GM12875 (cell line): ENCODE measurements at regions not wholly inside any gene's neighbourhood (a gene's known extent, or its start where the extent isn't known, plus 50 kb on each side); places are given as distances from the start of the nearest gene placed in this dataset.
"Not testable (repeated sequence)": the region's sequence is repeated elsewhere in the genome, so short reads cannot be mapped to it uniquely, and the experiment has no call there.

ENCODE experiments used
- H3K4me3 ChIP-seq: one replicate; pipeline ENCODE4 v1.5.1; 2011; ENCODE audit warnings: low read depth, low read length, control low read depth
- TF ChIP-seq, protein P1 (sequence below): IDR thresholded peaks from 2 replicates; pipeline ENCODE4 v1.5.1; 2011; ENCODE audit warnings: low read depth, mild to moderate bottlenecking, control low read depth, inconsistent platforms, low read length, moderate library complexity, borderline replicate concordance; ENCODE audit not compliant: insufficient read depth

DNA sequence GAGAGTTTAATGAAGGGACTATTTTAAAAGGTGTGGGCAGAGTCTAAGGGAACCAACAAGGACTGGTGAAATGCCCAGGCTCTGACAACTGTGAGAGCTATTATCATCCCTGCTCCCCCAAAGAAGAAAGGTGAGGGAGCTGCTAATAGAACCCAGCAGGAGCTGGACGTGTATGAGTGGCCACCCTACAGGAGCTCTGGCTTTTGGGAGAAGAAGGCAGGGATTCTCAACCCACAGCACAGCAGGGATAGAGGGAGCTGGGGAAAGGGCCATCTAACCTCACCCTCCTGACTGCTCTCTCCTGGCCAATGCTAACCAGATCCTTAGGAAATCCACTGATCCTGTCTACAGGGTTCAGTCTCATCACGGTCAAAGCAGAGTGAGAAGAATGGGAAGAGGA, 57.1 kb downstream of the GRIN2B start:
- TF ChIP-seq, protein P1, sequence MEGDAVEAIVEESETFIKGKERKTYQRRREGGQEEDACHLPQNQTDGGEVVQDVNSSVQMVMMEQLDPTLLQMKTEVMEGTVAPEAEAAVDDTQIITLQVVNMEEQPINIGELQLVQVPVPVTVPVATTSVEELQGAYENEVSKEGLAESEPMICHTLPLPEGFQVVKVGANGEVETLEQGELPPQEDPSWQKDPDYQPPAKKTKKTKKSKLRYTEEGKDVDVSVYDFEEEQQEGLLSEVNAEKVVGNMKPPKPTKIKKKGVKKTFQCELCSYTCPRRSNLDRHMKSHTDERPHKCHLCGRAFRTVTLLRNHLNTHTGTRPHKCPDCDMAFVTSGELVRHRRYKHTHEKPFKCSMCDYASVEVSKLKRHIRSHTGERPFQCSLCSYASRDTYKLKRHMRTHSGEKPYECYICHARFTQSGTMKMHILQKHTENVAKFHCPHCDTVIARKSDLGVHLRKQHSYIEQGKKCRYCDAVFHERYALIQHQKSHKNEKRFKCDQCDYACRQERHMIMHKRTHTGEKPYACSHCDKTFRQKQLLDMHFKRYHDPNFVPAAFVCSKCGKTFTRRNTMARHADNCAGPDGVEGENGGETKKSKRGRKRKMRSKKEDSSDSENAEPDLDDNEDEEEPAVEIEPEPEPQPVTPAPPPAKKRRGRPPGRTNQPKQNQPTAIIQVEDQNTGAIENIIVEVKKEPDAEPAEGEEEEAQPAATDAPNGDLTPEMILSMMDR = no peak
- no peak overlapping the region for H3K4me3 ChIP-seq

DNA sequence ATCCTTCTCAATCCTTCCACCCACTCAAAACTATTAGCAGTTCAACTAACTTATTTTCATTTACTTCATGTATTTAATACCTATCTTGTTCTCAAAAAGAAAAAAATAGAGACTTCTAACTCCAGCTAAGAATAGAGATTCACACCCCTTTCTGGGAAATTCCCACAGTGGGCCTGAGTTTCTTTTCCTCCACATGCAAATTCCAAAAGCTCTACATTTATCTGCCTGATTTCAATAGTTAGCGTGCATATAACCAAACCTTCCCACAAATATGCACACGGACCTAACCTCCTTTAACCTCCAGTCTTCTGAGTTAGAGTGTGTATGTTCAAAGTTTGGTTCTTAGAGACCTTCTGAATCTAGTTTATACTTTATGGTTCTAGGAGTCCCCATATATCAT, 62.5 kb downstream of the GRIN2B start:
- TF ChIP-seq, protein P1 = no peak
- H3K4me3 ChIP-seq = no peak overlapping the region

DNA sequence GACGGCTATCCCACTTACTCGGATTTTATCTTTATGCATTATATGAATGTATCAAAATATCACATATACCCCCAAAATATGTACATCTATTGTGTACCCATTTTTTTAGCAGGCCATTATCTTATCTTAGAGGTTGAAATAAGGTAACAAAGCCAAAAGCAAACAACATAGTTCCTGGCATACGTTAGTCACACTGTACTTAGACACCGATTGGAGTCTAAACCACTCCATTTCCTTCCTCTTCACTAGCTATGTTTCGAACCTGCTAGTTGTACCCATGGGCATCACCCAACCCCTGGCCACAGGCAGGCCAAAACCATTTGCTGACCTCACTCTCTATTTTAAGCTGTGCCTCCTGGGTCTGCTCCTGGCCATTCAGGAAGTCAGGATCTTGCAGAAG, 66.3 kb downstream of the GRIN2B start:
- TF ChIP-seq, protein P1 = no peak
- H3K4me3 ChIP-seq = no peak overlapping the region

DNA sequence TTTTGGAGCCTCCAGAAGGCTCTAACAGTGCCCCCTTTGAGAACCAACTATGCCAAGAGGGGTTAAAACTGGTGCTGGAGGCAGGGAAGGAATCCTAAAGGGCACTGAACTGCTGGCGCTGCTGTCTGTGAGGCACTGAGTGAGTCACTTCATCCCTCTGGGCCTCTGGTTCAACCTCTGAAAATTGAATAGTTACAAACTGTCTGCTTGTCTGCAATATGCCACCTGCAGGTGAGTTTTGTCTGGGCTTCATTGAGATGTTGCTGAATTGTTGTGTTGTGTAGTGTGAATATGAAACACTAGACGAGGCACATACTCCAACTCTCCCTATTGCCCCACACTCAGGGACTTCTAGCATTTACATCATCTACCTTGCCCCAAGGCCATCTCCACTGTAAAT, 68.0 kb downstream of the GRIN2B start:
- TF ChIP-seq, protein P1 = no peak
- no peak overlapping the region for H3K4me3 ChIP-seq

DNA sequence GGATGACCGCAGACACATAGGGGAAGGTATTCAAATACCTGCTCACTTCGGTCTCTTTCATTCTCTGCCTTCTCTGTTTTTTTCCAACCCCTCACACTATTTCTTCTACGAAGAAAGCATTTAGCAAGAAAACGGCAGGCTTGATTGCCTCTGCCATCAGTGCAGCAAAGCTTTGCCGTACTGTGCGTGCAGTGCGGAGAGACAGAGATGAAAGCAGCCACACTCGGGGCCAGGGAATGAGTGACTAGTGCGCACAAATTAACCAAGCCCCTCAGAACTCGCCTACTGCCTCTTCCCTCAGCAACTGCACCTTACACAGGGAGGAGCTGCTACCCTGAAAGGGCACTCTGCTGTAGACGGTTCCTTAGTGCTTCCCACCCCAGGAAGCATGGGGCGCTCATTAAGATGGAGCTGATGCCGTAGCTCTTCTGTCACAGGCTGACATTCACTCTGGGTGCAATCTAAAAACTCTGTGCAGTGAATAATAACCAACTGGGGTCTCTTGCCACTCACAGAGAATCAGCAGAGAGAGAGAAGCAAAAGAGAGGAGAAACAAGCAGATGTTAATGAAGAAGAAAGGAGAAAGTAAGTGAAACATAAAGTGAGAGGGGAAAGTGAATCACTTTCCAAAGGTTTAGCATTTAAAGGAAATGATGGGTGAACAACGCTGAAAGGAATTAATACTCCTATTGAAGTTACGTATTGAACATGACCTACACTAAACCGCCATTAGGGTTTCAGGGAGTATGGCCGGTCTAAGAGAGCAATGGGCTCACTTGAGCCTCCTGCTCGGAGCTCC, 69.4 kb downstream of the GRIN2B start:
- H3K4me3 ChIP-seq = no peak overlapping the region
- TF ChIP-seq, protein P1 = no peak

DNA sequence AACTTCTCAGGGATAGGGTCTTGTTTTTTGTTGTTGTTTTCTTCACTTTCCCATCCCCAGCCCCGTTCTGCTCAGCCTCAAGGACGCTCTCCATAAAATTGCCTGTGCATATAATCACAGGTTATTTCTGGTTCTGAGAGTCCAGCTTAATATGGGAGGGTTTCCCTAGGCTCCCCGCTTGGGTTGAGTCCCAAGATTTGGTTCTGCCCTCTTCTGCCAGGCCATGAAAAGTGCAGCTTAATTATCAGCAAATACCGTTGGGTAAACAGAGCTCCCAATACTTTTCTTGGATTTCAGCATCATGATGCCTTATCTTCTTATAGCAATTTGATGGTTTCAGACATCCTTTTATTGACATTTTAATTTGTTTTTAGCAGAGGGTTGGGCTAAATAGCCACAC, 75.6 kb downstream of the GRIN2B start:
- no peak overlapping the region for H3K4me3 ChIP-seq
- TF ChIP-seq, protein P1 = no peak

DNA sequence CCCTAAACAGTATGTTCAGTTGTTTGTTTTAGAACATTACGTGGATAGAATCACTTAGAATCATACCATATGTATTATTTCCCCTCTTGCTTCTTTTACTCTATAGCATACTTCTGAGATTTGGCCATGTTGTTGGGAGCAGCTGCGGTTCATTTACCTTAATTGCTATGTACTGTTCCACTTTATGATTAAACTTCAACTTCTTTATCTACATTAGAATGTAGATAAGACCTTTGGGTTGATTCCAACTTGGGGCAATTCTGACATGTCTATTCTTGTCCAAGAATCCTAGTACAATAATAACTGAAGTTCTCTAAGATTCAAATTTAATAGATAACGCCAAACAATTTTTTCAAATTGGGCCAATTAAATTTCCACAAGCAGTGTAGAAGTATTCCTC, 80.7 kb downstream of the GRIN2B start:
- H3K4me3 ChIP-seq = no peak overlapping the region
- TF ChIP-seq, protein P1 = no peak

DNA sequence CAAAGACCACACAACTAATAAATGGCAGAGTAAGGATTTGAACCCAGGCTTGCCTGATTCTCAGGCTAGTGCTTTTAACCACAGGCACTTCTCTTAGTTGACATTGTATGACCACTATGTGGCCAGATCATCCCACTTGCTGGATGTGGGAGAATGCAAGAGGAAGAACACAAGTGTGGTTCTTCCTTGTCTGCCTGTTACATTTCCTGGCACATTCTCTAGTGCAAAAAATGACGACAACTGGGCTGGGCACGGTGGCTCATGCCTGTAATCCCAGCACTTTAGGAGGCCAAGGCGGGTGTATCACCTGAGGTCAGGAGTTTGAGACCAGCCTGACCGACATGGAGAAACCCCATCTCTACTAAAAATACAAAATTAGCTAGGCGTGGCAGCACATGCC, 83.0 kb downstream of the GRIN2B start:
- not testable (repeated sequence) for H3K4me3 ChIP-seq
